HG02798 (cell line): ENCODE measurements at regions not wholly inside any gene's neighbourhood (a gene's known extent, or its start where the extent isn't known, plus 50 kb on each side); places are given as distances from the start of the nearest gene placed in this dataset.
"Not testable (repeated sequence)": the region's sequence is repeated elsewhere in the genome, so short reads cannot be mapped to it uniquely, and the experiment has no call there.

Experiments used
- ATAC-seq: cut with Tn5 transposase; IDR thresholded peaks from one replicate; pipeline ENCODE4 v1.9.1; 2021; ENCODE audit warnings: mild to moderate bottlenecking; ENCODE audit not compliant: unreplicated experiment, poor library complexity

DNA sequence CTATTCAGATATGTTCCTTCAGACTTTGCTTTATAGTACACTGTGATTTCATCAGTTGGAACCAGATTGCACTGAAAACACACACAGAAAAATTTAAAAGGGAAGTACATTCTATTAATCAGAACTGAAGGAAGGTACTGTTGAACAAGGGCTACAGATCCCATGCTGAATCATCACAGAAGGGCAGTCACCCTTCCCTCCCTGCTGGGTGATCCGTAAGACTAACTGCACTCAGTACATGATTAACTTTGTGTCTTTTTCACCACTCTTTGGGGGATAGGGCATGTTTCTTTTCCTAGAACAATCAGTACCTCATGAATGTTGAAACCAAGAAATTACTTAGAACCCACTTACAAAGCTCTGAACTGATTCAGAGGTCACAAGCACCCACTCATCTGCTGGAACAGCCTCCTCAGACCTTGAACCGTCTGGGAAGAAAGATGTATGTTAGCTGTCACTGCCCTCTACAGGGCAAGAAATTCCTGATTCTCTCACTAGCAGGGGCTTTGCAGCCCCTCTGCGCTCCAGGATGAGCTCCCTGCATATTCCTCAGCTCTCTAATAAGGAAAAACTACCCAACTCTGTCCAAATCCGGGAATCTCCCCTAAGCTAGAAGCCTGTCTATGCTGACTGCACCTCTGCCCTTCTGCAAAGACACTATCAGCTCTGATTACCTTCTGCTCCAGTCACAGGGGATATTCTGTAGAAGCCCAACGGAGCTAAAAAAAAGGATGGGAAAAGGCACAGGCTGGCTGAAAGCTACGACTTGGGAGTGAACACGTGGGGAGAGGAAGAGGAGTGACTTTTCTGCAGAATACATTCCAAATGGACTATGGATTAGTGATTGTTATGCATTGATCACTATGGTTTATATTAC lies 51.0 kb downstream of the IARS1 start:
- ATAC-seq, result no peak

GRCh38 chr9:92236915-92237314 lies 56.6 kb downstream of the IARS1 start:
- ATAC-seq, result no peak

DNA sequence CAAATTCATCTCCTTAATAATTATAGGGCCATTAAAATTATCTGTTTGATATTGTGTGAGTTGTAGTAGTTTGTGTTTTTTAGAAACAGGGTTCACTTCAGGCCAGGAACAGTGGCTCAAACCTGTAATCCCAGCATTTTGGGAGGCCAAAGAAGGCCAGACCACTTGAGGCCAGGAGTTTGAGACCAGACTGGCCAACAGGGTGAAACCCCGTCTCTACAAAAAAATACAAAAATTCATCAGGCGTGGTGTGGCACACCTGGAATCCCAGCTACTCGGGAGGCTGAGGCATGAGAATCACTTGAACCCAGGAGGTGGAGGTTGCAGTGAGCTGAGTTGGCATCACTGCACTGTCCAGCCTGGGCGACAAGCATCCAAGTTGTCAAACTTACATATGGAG lies 57.0 kb downstream of the IARS1 start:
- ATAC-seq, result no peak

DNA sequence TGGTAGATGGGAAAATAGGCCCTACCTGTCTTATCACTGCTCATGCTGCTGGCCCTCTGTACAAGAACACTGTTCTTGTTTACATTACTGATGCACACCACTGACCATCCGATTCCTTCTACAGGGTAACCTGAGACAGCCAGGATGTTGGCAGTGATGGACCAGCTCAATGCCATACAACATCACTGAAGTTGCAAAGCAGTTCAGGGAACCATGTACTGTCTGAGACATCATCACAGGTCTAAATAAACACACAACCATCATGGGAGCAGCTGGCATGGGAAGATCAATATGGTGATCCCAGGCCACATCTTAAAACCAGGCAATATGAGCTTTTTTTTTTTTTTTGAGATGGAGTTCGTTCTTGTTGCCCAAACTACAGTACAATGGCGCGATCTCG lies 59.0 kb downstream of the IARS1 start:
- no peak for ATAC-seq

DNA sequence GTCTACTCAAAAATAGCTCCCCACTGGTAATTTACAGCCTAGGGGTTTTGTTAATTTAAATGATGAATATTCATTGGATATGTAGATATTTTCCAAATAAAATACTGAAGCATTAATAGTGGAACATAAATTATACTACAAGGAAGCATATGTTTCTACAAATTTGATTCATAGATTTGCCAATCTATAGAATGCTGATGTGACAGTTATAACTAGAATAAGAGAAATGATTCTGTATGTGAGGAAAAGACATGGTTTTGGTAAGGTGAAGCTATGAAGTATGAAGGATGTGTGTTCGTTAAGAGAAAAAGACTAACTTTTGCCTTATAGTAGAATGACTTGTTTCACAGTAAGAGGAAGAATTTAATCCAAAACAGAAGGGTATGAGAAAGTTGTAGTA lies 61.3 kb downstream of the IARS1 start:
- no peak for ATAC-seq

DNA sequence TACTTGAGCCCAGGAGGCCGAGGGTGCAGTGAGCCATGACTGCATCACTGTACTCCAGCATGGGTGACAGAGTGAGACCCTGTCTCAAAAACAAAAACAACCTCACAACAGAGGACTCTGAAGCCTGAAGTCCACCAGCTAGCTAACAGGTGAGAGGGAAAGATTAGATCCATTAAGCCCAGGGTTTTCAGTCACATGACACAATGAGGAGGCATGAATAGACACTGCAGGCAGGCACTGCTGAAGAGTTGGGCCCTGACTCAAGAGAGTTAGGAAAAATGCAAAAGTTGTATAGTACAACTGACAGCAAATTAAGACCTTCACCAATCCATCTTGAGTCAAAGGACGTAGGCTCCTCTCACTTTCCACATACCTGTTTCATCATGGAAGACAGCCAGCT lies 64.9 kb downstream of the IARS1 start:
- no peak for ATAC-seq

GRCh38 chr9:92224177-92224576 lies 69.3 kb downstream of the IARS1 start:
- no peak for ATAC-seq

DNA sequence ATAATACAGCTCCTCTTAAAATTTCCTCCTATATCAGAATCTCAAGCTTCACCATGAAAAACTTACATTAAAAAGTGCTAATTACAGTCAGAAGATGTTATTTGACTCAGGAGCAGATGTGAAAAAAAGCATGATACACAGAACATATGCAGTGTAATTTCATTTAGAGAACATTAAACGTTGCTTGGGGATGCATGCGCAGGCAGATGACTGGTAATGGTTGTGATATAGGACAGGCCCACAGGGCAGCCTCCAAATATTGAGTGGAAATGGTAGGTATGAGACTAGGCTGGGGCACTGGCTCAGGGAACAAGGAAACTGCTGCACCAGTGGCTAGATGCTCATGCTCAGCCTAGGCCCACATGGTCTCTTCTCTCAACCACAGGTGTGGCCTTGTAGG lies 69.7 kb downstream of the IARS1 start:
- no peak for ATAC-seq

DNA sequence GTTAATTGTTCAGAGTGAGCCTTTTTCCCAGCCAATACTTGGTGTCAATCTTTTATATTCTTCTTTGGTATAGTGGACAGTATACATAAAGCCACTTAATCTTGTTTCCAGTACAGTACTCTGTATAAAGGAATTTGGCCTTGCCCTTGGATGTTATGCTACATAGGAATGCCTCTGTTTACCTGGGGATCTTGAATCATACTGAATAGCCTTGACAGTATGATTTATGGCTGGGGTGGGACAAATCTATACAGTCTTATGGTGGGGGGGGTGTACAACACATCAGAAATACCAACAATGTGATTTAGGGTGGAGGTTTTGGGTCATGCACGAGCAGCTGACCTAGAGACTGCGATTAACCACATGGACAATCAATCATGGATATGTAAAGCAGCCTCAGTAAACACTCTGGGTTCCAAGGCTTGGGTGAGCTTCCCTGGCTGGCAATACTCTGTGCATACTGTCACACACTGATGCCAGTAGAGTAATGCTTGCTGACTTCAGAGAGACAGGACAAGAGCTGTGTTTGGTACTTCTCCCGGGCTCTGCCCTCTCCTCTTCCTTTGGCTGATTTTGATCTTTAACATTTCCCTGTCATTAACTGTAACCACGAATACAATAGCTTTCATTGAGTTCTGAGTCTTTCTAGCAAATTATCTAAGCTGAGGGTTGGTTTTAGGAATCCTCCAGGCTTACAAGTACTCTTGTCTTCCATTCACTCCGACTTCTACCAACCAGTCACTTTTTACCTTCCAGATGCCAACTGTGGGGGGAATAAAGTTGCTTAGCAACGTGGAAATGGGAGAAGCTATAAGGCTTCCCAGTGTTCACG lies 84.6 kb downstream of the IARS1 start:
- no peak for ATAC-seq

GRCh38 chr9:92206488-92206887 lies 87.0 kb downstream of the IARS1 start:
- ATAC-seq, result no peak

- ATAC-seq, result not testable (repeated sequence)
Observed at GRCh38 chr9:92203887-92204286, 88.7 kb upstream of the SPTLC1 start.

DNA sequence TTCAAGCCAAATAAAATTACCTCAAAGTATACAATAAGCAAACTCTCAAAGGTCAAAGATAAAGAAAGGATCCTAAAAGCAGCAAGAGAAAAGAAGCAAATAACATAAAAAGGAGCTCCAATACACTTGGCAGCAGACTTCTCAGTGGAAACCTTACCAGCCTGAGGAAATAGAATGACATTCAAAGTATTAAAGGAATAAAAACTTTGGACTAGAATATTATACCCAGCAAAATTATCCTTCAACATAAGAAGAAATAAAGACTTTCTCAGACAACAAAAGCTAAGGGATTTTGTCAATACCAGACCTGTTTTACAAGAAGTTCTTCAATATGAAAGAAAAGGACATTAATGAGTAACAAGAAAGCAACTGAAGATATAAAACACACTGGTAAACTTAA lies 83.0 kb upstream of the SPTLC1 start:
- not testable (repeated sequence) for ATAC-seq

- ATAC-seq, result no peak
Observed at GRCh38 chr9:92196909-92197308, 81.7 kb upstream of the SPTLC1 start.

DNA sequence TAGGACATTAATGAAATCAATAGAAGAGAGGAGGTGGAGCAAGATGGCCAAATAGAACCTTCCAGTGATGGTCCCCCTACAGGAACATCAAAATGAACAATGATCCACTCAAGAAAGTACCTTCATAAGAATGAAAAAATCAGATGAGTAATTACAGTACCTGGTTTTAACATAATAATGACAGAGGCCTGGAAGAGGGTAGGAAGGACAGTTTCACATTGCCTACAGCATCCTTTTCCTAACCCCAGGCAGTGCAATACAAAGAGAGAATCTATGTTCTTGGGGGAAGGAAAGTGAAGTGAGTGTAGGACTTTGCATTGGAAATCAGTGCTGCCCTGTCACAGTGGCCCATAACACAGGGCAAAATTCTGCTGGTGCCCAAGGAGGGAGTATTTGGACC lies 81.2 kb upstream of the SPTLC1 start:
- ATAC-seq, result no peak

DNA sequence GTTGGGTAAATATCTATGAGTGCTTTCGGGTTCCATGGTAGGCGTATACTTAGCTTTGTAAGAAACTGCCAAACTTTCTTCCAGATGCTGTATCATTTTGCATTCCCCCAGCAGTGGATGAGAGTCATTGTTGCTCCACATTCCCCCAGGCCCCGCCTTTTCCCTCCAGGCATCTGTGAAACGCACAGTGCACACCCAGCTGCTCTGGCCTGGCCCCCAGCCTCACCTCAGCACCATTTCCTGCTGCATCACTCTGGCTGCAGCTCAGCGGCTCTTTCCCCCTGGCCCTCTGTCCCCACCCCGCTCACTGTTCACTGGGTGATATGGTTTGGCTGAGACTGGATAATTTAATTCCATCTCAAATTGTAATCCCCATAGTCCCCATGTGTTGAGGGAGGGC lies 76.6 kb upstream of the SPTLC1 start:
- no peak for ATAC-seq

GRCh38 chr9:92190536-92190790 lies 75.2 kb upstream of the SPTLC1 start:
- no peak for ATAC-seq

- no peak for ATAC-seq
Observed at GRCh38 chr9:92189782-92190535, 74.7 kb upstream of the SPTLC1 start.

DNA sequence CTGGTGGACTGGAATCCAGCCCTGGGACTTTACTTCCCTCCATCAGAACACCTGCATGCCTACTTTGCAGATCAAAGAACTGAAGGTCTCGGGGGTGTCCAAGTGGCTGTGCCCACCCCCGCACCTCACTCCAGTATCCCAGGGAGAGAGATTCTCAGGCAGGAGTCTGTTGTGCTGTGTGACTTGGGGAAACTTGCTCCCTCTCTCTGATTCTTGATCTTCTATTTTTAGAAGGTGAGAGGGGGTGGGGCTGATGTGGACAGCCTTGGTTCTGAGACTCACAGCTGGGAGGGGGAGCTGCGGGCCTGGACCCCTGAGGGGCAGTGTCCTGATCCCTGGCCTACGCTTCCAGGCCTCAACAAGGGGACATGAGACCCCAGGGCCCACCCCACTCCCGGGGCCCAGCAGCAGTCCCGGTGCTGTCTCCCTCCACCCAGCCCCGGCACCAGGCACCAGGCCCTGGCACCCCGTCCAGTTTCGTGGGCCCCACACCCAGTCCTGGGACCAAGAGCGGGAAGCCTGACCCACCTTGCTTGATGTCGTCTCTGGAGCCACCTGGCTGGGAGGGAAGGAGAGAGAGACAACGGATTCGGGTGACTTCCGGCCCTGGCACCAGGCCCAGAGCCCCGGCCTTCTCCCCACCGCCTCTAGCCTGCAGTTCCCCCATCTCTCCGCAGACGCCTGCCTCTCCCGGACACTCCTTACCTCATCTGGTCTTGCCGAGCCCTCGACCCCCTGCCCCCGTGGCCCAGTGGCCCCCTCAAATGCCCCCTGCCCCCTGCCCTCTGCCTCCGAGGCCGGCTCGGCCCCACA lies 74.0 kb upstream of the SPTLC1 start:
- ATAC-seq, result no peak

DNA sequence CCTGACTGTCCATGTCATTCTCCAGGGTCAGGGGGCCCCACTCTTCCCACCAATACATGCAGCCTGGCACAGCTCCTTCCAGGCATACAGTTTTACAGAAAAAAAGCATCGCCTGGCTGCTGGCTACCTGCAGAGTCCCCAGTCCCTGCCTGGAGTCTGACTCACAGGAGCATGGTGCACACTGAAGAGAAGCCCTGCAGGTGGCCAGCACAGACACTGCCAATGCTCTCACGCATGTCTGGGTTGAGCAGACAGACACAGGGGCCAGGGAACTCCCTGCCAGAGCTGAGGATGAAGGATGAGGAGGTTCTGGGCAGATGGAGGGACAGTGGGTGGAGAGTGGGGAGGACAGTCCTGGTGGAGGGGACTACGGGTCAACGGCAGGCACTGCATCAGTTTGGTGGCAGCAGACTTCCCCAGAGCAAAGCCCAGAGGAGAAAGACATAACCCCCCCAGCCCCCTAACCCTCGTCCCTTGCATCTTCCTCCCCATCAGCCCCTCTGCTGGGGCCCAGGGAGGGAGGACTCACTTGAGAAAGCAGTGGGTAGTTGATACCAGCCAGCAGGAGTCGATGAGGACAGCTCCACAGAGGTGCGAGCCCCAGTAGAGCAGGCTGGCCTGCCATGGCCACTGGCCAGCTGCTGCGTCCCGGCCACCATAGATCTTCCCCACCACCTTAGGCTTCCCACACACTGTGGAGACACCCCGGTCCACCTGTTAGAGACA lies 72.9 kb upstream of the SPTLC1 start:
- ATAC-seq, result no peak

- peak; percentile 43 for ATAC-seq
Observed at GRCh38 chr9:92187390-92187789, 72.2 kb upstream of the SPTLC1 start.
